D721Med (cell line): ENCODE measurements at regions not wholly inside any gene's neighbourhood (a gene's known extent, or its start where the extent isn't known, plus 50 kb on each side); places are given as distances from the start of the nearest gene placed in this dataset.

ENCODE experiments used
- DNase-seq: peaks from one replicate; pipeline ENCODE4 v3.0.0; 2011; ENCODE audit warnings: low spot score; ENCODE audit not compliant: insufficient read length
- FAIRE-seq: peaks from 2 replicates; lab custom pipeline; 2011; peaks lifted over from hg19 to GRCh38; lab: Jason Lieb, UNC
- CTCF ChIP-seq: IDR thresholded peaks from 2 replicates; pipeline ENCODE4 v1.5.1; 2012; ENCODE audit warnings: mild to moderate bottlenecking, control low read depth; ENCODE audit not compliant: insufficient read depth; ENCODE audit errors: missing control alignments

- FAIRE-seq (no peak), DNase-seq (no peak)
- TF ChIP-seq CTCF: no peak
Measured at GRCh38 chr15:62474021-62474770, 309.1 kb upstream of the C2CD4B start.

- no peak for TF ChIP-seq CTCF
- no peak for FAIRE-seq
- DNase-seq: no peak
Measured at GRCh38 chr15:62474771-62475124, 309.7 kb upstream of the C2CD4B start.

- no peak for FAIRE-seq
- no peak for DNase-seq
- TF ChIP-seq CTCF: no peak
Measured at GRCh38 chr15:62475591-62475990, 310.5 kb upstream of the C2CD4B start.

- DNase-seq: no peak
- FAIRE-seq: no peak
- TF ChIP-seq CTCF: no peak
Measured at GRCh38 chr15:62476163-62476562, 311.1 kb upstream of the C2CD4B start.

- DNase-seq (no peak), FAIRE-seq (no peak)
- TF ChIP-seq CTCF: no peak
Measured at GRCh38 chr15:62477929-62478328, 312.8 kb upstream of the C2CD4B start.

GRCh38 chr15:62482785-62483429 lies 317.8 kb upstream of the C2CD4B start:
- FAIRE-seq (no peak), DNase-seq (no peak)
- peak; percentile 13 for TF ChIP-seq CTCF

- no peak for DNase-seq
- TF ChIP-seq CTCF: no peak
- FAIRE-seq: no peak
Measured at GRCh38 chr15:62483814-62484213, 318.7 kb upstream of the C2CD4B start.
